Gastroesophageal sphincter (tissue), 4 donors: ENCODE measurements at regions not wholly inside any gene's neighbourhood (a gene's known extent, or its start where the extent isn't known, plus 50 kb on each side); places are given as distances from the start of the nearest gene placed in this dataset.

Source experiments
- ATAC-seq: fragments of 150-250 bp; one replicate; pipeline ENCODE4 v1.9.1; 2016; ENCODE audit warnings: mild to moderate bottlenecking, moderate library complexity
- H3K27ac ChIP-seq, 4 donors: fragments of 200-600 bp; sonication (generic) in 3 of 4; 1 replicate in 3 of 4; 2 replicates in 1 of 4; pipeline ENCODE4 v1.5.1; 2016 to 2019
- H3K27me3 ChIP-seq: fragments of 200-600 bp; sonication (generic); one replicate; pipeline ENCODE4 v1.5.1; 2019
- H3K36me3 ChIP-seq, 2 donors: fragments of 200-600 bp; sonication (generic); one replicate each; pipeline ENCODE4 v1.5.1; 2019; ENCODE audit warnings: control low read depth in 1 of 2
- H3K4me1 ChIP-seq, 3 donors: fragments of 200-600 bp; sonication (generic); 1 replicate in 2 of 3; 2 replicates in 1 of 3; pipeline ENCODE4 v1.5.1; 2016 to 2019; ENCODE audit warnings: control low read depth in 2 of 3
- H3K4me3 ChIP-seq, 2 donors: fragments of 200-600 bp; sonication (generic); one replicate each; pipeline ENCODE4 v1.5.1; 2019; ENCODE audit warnings: mild to moderate bottlenecking in 1 of 2, moderate library complexity in 1 of 2
- H3K9me3 ChIP-seq, 3 donors: fragments of 200-600 bp; sonication (generic); one replicate each; pipeline ENCODE4 v1.5.1; 2017 to 2019; ENCODE audit warnings: control low read depth in 2 of 3
- CTCF ChIP-seq, 4 experiments: fragments of 200-600 bp in 2 of 4; fragments of 450-650 bp in 2 of 4; sonication (generic) in 1 of 4; IDR thresholded peaks; one replicate each; pipeline ENCODE4 v1.5.1; 2017 to 2019; ENCODE audit warnings: antibody characterized with exemption in 4 of 4, mild to moderate bottlenecking in 2 of 4, moderate library complexity in 2 of 4
- EP300 ChIP-seq: sonication (generic); formaldehyde crosslinking; IDR thresholded peaks from one replicate; pipeline ENCODE4 v1.6.1; 2017; ENCODE audit warnings: antibody characterized with exemption, mild to moderate bottlenecking
- POLR2A ChIP-seq, 2 donors: fragments of 450-650 bp; IDR thresholded peaks; one replicate each; pipeline ENCODE4 v1.6.1; 2017; ENCODE audit warnings: antibody characterized with exemption in 2 of 2, mild to moderate bottlenecking in 2 of 2, moderate library complexity in 1 of 2
- POLR2AphosphoS5 ChIP-seq: sonication (generic); formaldehyde crosslinking; IDR thresholded peaks from one replicate; pipeline ENCODE4 v1.6.1; 2017; ENCODE audit warnings: antibody characterized with exemption
- WGBS, 2 donors: methylation state at CpG; one replicate each; pipeline ENCODE4 v1.1.5; 2018; ENCODE audit warnings: low coverage in 1 of 2; 5-methylcytosine and 5-hydroxymethylcytosine counted together

DNA sequence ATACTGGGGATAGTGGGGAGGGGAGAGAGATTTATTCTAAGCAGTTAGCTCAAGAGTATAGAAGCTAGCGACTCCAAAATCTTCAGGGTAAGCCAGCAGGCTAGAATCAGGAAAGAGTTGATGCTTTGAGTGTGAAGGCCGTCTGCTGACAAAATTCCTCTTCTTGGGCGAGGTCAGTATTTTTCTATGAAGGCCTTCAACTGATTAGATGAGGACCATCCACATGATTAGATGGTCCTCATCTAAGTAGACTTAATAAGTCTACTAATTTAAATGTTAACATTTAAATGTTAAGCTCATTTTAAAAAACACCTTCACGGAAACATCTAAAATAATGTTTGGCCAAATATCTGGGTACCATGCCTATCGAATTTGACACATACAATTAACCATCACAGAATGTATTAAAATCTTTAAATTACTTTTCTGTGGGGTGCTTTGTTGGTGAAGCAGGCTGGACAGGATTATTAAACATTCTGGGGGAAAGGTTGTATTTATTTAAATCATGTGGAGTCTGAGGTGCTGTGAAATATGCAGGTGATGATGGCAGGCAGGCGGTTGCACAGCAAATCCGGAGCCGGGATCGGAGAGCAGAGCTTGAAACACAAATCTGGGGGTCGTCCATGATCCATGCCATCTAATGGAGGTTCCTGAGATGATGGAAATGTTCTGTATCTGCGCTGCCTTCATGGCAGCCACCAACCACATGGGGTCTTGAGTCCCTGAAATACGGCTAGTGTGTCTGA, 49.8 kb upstream of the ADORA2B start:
- H3K4me1 ChIP-seq, result peaks cover 0 to 10% (median 0%) of the 10 kb centered on the region in 3 donors
- no peak for TF ChIP-seq EP300
- TF ChIP-seq POLR2AphosphoS5, result no peak
- TF ChIP-seq CTCF (IDR thresholded peaks at IDR 0.05), result no peak
- no peak for TF ChIP-seq POLR2A (IDR thresholded peaks at IDR 0.05)
- no peaks in the 10 kb centered on the region for H3K36me3 ChIP-seq
- H3K27ac ChIP-seq, result no peak overlapping the region
- no peaks in the 10 kb centered on the region for H3K27me3 ChIP-seq
- no peak overlapping the region for H3K4me3 ChIP-seq
- 92% methylated on average over 10 to 12 of the region's 12 CpGs for WGBS, 2 donors
- no peak for ATAC-seq
- H3K9me3 ChIP-seq, result no peaks in the 10 kb centered on the region
